HG03097 (cell line): ENCODE measurements at regions not wholly inside any gene's neighbourhood (a gene's known extent, or its start where the extent isn't known, plus 50 kb on each side); places are given as distances from the start of the nearest gene placed in this dataset.

Experiments
- ATAC-seq: cut with Tn5 transposase; IDR thresholded peaks from one replicate; pipeline ENCODE4 v1.9.1; 2021; ENCODE audit not compliant: unreplicated experiment, low FRiP score

- no peak for ATAC-seq
Measured at GRCh38 chr6:93083337-93084230, 335.8 kb downstream of the EPHA7 start.

- no peak for ATAC-seq
Measured at GRCh38 chr6:93081901-93082300, 337.5 kb downstream of the EPHA7 start.

DNA sequence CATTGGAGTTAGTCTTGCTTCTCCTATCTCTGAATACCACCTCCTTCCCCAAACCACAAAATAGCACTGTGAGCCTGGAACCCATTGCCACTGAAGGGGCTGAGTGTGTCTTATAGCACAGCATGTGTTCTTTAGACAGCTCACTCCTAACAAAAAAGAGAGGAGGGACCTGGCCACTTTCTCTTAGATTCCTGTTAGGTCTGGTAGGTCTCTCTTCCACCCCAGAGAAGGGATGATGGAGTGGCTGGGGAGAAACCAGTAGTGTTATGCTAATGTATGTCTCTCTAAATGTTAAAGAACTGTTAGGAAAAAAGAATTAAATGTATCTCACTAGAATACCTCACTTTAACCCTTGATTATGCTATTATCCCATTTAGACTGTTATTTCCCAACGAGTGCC is 340.3 kb downstream of the EPHA7 start:
- ATAC-seq = no peak

GRCh38 chr6:93073811-93074210 is 345.5 kb downstream of the EPHA7 start:
- ATAC-seq = no peak

DNA sequence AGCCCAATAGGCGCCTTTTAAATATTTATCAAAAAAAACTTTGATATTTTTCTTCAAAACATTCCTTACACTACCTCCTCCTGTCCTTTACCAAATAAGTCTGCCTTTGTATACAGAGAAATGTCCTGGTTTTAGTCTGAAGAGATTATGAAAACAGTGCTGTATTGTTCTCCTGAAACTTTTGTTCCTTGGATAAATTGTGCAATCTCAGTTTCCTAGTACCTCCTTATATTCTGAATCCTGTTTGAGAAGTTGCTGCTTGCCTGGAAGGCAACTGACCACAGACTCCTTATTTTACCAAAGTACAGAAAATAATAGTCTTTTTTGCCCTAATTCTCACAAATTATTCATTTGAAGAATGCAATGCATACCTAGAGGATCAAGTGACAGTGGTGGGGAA is 349.5 kb downstream of the EPHA7 start:
- no peak for ATAC-seq

DNA sequence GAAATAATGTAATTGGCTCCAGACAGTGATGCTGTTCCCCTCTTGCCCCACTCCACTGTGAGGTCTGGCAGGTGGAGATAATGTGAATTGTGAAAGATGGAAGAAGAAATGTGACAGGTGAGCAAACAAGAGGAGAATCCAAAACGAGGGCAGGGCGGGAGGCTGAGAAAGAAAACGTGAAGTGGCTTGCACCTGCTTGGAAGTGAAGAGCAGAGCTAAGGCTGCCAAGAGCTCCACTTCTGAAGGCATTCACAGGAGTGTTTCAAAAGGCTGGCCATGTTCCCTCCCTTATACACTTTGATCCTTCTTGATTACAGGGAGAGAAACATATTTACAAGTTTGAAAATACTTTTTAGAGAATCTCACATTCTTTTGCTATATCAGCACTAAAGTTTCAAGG is 359.4 kb downstream of the EPHA7 start:
- no peak for ATAC-seq

DNA sequence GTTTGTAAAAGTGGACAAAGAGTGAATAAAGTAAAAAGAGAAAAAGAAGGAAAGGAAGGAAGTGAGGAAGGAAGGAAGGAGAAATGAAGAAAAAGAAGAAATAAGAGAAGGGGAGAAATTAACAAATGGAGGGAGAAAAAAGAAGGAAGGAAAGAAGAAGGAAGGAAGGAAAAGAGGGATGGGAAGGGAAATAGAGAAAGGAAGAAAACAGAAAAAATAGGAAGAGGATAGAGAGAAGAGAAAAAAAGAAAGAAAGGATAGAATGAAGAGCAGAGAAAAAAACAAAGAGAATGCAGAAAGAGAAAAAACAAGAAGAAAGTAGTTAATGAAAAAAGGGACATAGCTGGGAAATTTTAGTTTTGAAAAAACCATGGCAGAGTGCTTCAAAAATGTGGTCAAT is 361.8 kb downstream of the EPHA7 start:
- no peak for ATAC-seq

GRCh38 chr6:93048381-93048780 is 371.0 kb downstream of the EPHA7 start:
- ATAC-seq = no peak

DNA sequence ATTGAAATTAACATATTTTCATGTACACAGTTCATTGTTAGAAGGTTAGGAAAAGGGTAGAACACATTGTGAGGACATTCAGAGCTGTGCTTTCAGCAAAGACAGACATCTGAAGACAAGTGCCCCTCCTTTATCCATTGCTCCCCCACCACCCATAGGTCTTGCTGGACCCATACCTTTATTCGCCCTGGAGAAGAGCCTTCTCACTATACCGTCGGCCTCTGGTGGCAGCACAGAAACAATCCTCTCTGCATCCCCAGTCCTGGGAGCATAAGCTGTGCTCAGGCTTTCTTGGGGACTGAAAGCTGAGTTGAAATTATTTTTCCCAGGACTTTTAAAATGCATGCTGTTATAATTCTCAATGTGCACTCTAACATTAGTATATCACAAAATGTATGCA is 372.3 kb downstream of the EPHA7 start:
- no peak for ATAC-seq

DNA sequence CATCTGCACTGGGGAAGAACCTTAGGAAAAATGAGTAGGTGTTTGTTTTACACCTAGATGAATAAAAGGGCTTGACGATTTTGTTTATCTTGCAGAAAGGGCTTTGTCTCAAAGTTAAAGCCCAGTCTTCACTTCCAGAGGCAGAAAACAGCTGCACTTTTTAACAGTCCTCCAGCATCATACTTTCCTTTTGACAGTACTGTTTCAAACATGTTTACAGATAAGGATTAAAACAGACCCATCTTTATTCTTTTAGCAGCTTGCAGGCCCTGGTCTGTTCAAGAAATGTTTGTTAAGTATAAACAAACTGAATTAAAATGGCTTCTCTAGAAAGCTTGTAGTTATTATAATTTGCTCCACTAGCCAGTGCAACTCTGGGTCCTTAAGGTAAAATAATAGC is 374.2 kb downstream of the EPHA7 start:
- ATAC-seq = no peak

GRCh38 chr6:93040375-93040774 is 379.0 kb downstream of the EPHA7 start:
- no peak for ATAC-seq

DNA sequence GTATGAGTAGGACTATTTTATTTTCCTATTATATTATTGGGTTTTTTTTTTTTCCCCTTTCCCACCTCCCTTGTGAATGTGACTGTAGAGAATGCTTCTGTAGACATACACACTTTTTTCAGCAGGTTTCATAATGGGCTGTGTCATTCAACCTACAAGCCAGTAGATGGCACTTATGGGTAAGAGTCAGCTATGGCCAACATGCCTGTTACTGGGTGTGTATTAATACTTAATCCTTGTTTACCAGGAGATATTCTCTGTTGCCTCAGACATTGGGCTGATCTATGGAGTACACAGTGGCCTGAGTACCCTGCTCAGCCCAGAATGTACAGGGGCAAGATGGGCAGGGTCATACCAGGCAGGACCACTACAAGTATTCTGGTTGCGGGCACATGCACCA is 382.5 kb downstream of the EPHA7 start:
- no peak for ATAC-seq

DNA sequence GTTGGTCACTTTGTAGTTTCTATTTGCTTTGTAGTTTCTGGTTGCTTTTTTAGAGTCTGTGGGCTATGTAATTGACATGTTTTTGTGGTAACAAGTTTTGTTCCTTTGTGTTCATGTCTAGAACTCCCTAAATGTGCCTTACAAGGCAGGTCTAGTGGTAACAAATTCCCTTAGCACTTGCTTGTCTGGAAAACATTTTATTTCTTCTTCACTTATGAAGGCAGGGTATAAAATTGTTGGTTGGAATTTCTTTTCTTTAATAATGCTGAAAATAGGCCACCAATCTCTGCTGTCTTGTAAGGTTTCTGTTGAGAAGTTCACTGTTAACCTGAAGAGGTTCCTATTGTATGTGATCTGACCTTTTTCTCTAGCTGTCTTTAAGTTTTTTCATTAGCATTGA is 383.6 kb downstream of the EPHA7 start:
- no peak for ATAC-seq

- ATAC-seq = no peak
Measured at GRCh38 chr6:93021235-93021915, 398.0 kb downstream of the EPHA7 start.

- no peak for ATAC-seq
Measured at GRCh38 chr6:93017626-93018025, 401.7 kb downstream of the EPHA7 start.

DNA sequence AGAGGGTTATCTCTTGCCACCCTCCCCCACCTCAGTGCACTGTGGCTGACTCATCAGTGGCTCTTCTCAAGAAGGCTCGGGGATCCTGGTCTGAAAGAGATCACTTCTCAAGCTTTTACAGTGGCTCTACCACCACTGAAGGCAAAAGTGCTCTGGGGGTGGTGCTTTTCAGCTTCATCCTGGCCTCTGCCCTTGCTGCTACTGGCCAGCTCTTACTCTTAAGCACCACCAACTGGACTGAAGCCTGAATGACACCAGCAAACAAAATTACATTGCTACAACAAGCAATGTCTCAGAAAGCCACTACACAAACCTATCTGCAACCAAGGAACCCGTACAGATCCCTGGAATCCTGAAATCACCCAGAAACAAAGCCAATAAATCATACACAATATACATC is 402.1 kb downstream of the EPHA7 start:
- no peak for ATAC-seq

- no peak for ATAC-seq
Measured at GRCh38 chr6:93013054-93013453, 406.3 kb downstream of the EPHA7 start.

DNA sequence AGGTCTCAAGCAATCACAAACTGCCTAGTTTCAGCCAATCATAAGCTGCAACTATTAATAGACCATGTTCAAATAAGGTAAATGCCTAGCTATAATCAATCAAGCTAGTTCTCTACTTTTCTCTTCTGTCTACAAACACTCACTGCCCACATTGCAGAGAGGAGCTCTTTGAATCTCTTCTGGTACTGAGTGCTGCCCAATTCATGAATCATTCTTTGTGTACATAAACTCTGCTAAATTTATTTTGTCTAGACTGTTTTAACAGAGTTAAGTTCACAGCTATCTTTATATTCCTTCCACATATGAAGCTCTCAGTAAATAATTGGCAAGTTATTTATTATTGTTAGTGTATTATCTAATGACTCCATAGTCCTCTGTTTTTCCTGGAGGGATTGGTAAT is 411.0 kb downstream of the EPHA7 start:
- ATAC-seq = no peak

DNA sequence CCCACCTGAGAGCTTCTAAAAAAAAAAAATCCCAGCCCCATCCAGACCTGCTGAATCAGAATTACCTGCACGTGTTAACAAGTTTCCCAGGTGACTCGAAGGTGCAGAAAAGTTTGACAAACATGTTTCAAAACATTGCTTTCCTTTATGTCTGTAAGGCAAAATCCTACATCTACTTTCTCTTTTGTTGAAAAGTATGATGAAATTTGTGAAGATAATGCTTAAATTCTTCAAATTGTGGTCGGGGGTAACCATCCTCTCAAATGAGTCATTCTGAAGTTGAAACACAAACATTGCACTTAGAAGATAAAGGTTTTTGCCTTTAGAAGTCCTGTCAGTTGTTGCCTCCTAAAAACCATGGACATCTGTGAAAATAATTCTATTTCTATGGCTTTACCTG is 429.7 kb downstream of the EPHA7 start:
- ATAC-seq = no peak

DNA sequence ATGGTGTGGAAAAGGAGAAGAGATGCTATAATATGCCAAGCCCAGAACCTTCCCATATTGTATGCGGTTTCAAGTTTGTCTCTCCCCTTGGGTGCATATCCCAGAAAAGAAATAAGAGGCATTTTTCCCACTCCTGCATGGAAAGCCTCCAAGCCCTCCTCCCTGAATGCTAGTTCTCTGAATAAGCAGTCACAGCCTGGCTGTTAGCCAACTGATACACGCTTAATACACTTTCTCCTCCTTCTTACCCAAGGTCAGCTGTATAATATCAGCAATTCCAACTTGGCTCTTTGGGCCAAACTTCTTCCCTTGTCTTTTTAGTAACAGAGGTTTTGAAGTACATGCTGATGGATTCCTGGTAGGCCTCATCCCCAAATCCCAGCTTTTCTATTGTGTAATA is 440.1 kb downstream of the EPHA7 start:
- no peak for ATAC-seq

DNA sequence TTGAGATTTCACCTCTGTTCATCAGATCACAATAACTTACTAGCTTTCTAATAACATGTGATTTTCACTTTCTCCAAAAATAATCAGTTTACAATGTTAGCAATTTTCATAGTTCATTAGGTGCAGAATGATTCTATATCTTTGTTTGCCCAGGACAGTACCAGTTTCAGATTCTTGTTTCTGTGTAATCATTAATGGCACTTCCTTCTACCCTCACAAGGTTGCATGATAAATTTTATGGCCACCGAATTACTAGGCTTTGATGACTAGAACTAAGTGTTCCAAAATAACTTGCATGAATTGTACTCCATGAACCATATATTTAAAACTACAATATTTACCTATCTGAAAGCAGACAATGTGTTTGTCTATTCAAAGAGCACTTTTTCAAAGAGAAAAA is 442.3 kb downstream of the EPHA7 start:
- peak; percentile 84 for ATAC-seq

DNA sequence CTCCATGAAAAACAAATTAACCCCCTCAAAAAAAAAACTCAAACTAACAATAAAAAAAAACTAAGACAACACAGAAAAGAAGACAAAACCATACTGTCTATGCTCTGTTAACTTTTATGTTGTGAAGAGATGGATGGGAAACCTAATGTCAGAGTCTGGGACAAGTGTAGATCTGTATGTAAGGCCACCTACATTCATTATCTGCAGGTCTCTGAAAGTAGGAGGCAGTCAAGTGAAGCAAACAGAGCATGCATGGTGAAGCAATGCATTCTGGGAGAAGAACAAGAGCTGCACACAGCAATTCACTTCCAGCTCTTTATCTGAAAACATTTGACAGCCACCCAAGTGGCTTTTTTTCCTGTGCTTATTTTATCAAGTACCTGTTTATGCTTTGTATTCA is 452.0 kb downstream of the EPHA7 start:
- no peak for ATAC-seq
